Effector memory CD8-positive, alpha-beta T cell (primary cell): ENCODE measurements at regions not wholly inside any gene's neighbourhood (a gene's known extent, or its start where the extent isn't known, plus 50 kb on each side); places are given as distances from the start of the nearest gene placed in this dataset.

ENCODE experiments used
- ATAC-seq: fragments of 150-1000 bp; cut with Tn5 transposase; replicated peaks from 2 replicates; pipeline ENCODE4 v1.10.0; 2021; ENCODE audit warnings: mild to moderate bottlenecking, moderate library complexity
- DNase-seq, 3 experiments: peaks; one replicate each; pipeline ENCODE4 v3.0.0; 2021
- H3K27ac Mint-ChIP-seq, 2 donors: one replicate each; pipeline ENCODE4 v1.8.0; 2022; ENCODE audit warnings: mild to moderate bottlenecking in 2 of 2, mixed read lengths in 2 of 2, moderate library complexity in 2 of 2
- H3K27me3 Mint-ChIP-seq, 2 donors: one replicate each; pipeline ENCODE4 v1.8.0; 2022; ENCODE audit warnings: mixed read lengths in 2 of 2
- H3K36me3 Mint-ChIP-seq: one replicate; pipeline ENCODE4 v1.8.0; 2022; ENCODE audit warnings: mild to moderate bottlenecking, moderate library complexity, mixed read lengths; ENCODE audit not compliant: insufficient read depth
- H3K4me1 Mint-ChIP-seq, 2 donors: one replicate each; pipeline ENCODE4 v1.8.0; 2022; ENCODE audit warnings: low read depth in 2 of 2, mixed read lengths in 2 of 2
- H3K4me3 Mint-ChIP-seq, 2 donors: one replicate each; pipeline ENCODE4 v1.8.0; 2022; ENCODE audit warnings: mild to moderate bottlenecking in 2 of 2, mixed read lengths in 2 of 2, moderate library complexity in 2 of 2
- H3K9me3 Mint-ChIP-seq, 2 donors: one replicate each; pipeline ENCODE4 v1.8.0; 2022; ENCODE audit warnings: mixed read lengths in 2 of 2

DNA sequence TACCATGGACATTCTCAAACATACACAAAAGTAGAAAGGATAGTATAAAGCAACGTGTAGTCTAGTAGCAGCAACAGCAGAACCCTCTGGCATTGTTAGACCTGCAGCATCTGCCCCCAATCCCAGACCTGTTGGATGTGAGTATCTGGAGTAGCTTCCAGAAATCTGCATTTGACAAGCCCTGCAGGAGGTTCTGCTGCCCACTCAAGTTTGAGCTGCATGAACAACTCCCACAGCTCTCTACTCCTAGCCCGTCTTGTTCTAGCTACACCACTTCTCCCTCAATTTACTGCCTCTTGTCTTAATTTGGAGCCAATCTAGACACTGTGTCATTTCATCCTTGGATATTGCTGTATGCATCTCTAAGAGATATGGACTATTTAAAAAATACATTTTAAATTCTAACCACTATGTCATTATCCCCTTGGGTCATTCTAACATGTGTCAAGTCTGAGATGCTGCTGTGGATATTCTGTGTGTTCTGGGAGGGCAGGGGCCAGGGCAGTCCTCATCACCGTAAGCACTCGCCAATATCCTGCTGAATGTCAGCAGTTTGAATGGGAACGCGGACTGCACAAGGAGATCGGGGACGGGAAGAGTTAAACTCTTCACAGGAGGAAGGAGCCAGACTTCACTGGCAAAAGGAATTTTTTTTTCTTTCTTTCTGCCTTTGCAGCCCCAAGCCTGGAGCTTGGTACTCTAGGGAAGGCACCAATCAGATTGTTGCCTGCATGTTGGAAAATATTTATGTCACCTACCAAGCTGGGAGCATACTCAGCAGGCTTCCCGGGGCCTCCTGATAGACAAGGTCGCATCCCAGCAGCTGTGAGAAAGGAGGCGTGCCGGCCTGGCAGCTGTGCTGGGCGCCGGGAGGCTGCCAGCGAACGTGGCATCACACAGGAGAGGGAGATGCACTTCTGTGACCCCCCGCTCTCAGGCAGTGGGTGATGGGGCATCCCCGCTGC, 429.0 kb downstream of the MIAT start:
- Mint-ChIP-seq H3K36me3 (no peaks in the 10 kb centered on the region), H3K9me3 (no peaks in the 10 kb centered on the region), H3K27ac (no peak overlapping the region), H3K4me1 (no peaks in the 10 kb centered on the region), H3K4me3 (no peak overlapping the region), H3K27me3 (peaks cover 49 to 57% of the 10 kb centered on the region in 2 donors)
- no peak for DNase-seq
- ATAC-seq = no peak

DNA sequence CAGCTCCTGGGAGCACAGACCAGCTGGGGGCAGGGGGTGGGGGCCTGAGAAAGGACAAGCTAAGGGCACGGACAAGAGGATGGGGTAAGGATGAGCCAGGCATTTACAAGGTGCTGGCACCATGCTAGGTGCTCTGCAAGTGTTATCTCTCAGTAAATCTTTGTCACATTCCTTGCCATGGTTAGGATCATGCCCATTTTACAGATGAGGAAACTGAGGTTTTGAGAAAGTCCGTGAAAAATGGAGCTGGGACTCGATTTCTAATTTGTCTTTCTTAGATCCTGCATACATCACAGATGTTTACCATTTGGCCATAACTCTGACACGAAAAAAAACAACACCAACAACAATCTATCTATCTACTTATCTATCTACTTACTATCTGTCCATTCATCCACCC, 429.7 kb downstream of the MIAT start:
- no peak for DNase-seq
- Mint-ChIP-seq H3K9me3 (no peaks in the 10 kb centered on the region), H3K4me3 (no peak overlapping the region), H3K36me3 (no peaks in the 10 kb centered on the region), H3K4me1 (no peaks in the 10 kb centered on the region), H3K27ac (no peak overlapping the region), H3K27me3 (peaks cover 42 to 52% of the 10 kb centered on the region in 2 donors)
- ATAC-seq = no peak

DNA sequence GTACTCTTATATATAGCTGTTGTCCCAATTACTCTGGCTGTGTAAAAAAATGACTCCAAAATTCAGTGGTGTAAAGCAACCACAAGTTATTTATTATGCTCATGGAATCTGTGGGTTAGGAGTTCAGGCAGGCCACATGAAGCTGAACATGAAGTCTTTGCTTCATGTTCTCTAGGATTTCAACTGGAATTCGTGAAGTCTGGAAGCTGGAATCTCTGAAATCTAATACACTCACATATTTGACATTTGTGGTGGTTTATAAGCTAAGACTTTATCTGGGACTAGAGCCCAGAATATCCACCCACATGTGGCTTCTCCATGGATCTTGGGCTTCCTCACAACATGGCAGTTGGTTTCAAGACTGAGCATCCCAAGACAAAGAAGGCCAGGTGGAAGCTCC, 430.6 kb downstream of the MIAT start:
- Mint-ChIP-seq H3K27me3 (peaks cover 32 to 43% of the 10 kb centered on the region in 2 donors), H3K4me1 (no peaks in the 10 kb centered on the region), H3K27ac (no peak overlapping the region), H3K9me3 (no peaks in the 10 kb centered on the region), H3K4me3 (no peak overlapping the region), H3K36me3 (no peaks in the 10 kb centered on the region)
- no peak for ATAC-seq
- DNase-seq = no peak

DNA sequence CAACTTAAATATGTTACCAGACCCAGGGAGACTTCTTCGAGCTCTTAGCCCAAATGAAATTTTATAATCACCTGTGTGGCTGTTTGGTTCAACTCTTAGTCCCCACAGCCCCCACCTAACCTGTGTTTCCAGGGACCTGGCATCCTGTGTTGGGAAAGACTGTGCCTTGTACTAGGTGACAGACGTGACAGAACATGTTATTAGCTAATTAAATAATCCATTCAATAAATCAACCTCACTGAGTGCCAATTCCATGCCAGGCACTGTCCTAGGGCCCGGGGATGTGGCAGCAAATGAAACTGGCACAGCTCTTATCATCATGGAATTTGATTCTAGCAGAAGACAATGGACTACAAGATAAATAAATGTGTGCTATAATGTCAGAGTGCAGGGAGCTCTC, 431.9 kb downstream of the MIAT start:
- ATAC-seq = no peak
- DNase-seq = no peak
- peaks cover 23 to 31% of the 10 kb centered on the region in 2 donors for H3K27me3 Mint-ChIP-seq
- no peaks in the 10 kb centered on the region for H3K9me3 Mint-ChIP-seq
- H3K36me3 Mint-ChIP-seq = no peaks in the 10 kb centered on the region
- H3K27ac Mint-ChIP-seq = no peak overlapping the region
- H3K4me3 Mint-ChIP-seq = no peak overlapping the region
- no peaks in the 10 kb centered on the region for H3K4me1 Mint-ChIP-seq

DNA sequence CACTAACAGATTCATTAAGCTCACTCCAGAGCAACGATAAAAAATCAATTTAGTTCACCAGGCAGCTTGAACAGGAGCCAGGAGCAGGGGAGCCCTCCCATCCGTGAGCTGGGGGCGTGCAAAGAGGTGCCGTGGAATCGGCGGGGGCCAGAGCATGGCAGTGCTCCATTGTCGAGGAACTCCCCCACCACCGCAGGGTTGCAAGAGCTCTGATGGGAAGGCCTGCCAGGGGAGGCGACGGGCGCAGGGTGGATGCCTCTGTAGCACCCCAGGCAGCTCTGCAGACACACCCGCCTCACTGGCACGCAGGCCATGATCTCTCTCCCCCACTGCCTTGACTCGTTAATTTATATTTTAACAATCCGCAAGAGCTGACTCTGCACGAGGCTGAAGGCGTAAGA, 433.2 kb downstream of the MIAT start:
- no peaks in the 10 kb centered on the region for H3K36me3 Mint-ChIP-seq
- peaks cover 15 to 17% of the 10 kb centered on the region in 2 donors for H3K27me3 Mint-ChIP-seq
- H3K4me3 Mint-ChIP-seq = no peak overlapping the region
- DNase-seq (no peak), ATAC-seq (no peak)
- no peak overlapping the region for H3K27ac Mint-ChIP-seq
- no peaks in the 10 kb centered on the region for H3K9me3 Mint-ChIP-seq
- no peaks in the 10 kb centered on the region for H3K4me1 Mint-ChIP-seq

DNA sequence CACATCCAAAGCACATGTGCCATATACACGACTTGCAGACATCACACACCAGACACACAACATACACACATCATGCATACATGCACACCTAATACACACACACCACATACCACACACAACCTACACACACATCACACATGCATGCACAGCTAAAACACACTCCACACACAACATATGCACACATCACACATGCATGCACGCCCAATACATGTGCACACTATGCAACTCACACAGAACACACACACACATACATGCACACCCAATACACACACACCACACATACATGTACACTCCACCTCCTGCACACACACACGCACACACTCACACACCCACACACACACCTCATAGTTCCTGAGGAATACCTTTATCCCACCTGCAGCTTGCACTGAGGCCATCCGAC, 436.0 kb downstream of the MIAT start:
- no peak for ATAC-seq

DNA sequence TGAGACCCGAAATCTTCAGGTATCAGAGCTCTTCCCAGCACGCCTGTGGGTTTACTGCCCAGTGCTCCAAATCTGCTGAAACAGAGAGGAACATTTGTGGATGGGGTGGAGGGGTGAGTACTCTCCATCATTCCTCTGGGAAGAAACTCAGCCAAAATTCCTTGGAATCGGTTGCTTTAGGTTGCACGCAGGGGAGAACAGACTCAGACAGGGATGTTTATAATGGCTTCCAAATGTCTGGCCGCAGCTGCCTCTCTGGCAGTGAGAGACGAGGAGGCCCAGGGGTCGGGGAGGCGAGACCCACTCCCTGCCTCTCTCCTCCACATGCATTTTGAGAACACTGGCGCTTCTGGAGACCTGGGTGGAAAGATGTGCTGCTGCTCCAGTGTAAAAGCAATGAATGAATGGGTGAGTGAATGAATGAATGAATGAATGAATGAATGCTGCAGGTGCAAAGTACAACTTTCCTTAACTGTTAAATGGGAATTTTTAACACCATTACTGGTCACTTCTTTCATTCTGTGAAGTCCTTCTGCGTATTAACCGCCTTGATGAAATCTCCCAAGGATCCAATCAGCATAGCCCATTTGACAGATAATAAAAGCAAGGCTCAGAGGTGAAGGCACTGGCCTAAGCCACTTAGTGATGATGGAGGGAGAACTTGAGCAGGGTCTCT, 437.4 kb downstream of the MIAT start:
- ATAC-seq = no peak
- no peak overlapping the region for H3K27ac Mint-ChIP-seq

More for the DNA sequence above, 436.0 kb downstream of the MIAT start:
- no peaks in the 10 kb centered on the region for H3K9me3 Mint-ChIP-seq
- H3K4me3 Mint-ChIP-seq = no peak overlapping the region
- H3K36me3 Mint-ChIP-seq = no peaks in the 10 kb centered on the region
- H3K4me1 Mint-ChIP-seq = no peaks in the 10 kb centered on the region
- H3K27me3 Mint-ChIP-seq = peaks cover 6 to 7% of the 10 kb centered on the region in 2 donors
- no peak overlapping the region for H3K27ac Mint-ChIP-seq
- DNase-seq = no peak

DNA sequence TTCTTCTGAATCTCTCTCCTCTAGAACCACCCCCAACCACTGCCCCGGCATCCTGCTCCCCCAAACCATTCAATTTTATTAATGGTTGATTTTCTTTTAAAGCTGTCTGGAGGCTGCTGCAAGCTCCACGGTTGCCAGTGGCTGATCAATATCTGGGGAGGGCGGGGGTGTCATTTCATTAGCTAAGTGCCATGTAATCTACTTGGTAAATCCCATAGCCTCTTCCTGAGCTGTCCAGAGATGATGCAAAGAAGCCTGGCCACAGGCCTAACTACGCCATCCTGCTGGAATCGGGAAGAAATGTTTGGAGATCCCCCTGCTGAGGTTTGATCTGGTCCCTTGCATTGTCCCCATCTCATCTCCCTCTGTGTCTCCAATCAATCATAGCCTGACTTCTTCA, 440.1 kb downstream of the MIAT start:
- H3K27me3 Mint-ChIP-seq = peaks cover 35 to 45% of the 10 kb centered on the region in 2 donors
- H3K9me3 Mint-ChIP-seq = no peaks in the 10 kb centered on the region
- H3K36me3 Mint-ChIP-seq = no peaks in the 10 kb centered on the region
- H3K4me1 Mint-ChIP-seq = no peaks in the 10 kb centered on the region
- H3K4me3 Mint-ChIP-seq = no peak overlapping the region
- ATAC-seq (no peak), DNase-seq (no peak)
- H3K27ac Mint-ChIP-seq = no peak overlapping the region

More for the DNA sequence above, 437.4 kb downstream of the MIAT start:
- no peaks in the 10 kb centered on the region for H3K36me3 Mint-ChIP-seq
- H3K4me1 Mint-ChIP-seq = no peaks in the 10 kb centered on the region
- no peaks in the 10 kb centered on the region for H3K9me3 Mint-ChIP-seq
- H3K4me3 Mint-ChIP-seq = no peak overlapping the region
- DNase-seq = no peak
- H3K27me3 Mint-ChIP-seq = peaks cover 13 to 19% of the 10 kb centered on the region in 2 donors

DNA sequence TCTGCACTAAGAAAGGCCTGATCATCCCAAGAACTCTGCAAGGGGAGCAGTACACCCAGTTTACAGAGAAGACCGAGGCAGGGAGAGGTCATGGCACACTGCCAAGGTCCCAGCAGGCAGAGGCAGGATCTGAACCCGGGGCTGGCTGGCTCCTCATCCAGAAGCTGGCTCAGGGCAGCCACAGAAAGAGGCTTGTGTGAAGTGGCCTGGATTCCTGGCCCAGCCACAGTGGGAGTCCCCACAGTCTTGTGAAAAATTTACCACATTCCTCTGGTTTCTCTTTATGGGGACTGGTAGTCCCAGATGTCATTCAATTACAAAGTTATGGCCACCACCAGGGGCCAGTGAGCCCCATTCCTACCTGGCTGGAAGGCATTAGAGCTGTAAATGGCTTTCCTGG, 440.5 kb downstream of the MIAT start:
- Mint-ChIP-seq H3K9me3 (no peaks in the 10 kb centered on the region), H3K4me3 (no peak overlapping the region), H3K27ac (no peak overlapping the region), H3K4me1 (no peaks in the 10 kb centered on the region), H3K27me3 (peaks cover 35 to 50% of the 10 kb centered on the region in 2 donors), H3K36me3 (no peaks in the 10 kb centered on the region)
- DNase-seq (no peak), ATAC-seq (no peak)

DNA sequence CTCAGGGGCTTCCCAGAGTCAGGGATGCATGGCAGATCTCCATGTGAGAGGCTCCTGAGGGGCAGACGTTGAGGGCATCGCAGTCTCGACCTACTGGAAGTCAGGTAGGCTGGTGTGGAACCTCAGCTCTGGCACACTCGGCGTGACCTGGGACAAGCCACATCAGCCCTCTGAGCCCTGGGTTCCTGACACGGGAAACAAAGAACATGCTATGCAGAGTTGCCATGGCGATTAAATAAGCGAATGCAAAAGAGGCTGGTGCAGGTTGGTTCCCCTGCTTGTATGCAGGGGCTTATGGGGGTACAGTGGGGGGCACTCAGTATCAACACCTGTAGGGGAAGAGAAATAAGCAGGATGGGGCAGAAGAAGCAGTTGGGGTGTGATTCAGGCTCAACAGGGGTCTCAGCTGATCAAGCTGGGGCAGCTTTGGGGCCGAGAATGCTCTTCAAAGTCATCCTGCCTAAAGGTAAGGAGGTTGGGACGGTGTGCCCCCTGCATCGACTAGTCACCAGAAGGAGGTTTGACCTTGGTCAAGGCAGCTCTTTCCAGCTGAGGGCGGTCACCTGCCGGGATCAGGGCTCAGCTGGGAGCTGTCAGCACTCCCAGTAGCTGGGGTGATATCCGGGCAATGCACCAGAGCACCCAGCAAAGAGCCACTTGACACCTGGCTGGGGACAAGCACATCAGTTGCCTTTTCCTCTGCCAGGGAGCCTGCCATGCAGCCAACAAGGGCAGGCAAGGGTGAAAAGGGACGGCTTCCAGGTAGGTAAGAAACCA, 442.7 kb downstream of the MIAT start:
- H3K27me3 Mint-ChIP-seq = peaks cover 41 to 67% of the 10 kb centered on the region in 2 donors
- H3K4me3 Mint-ChIP-seq = no peak overlapping the region
- ATAC-seq (no peak), DNase-seq (no peak)
- no peaks in the 10 kb centered on the region for H3K36me3 Mint-ChIP-seq
- H3K9me3 Mint-ChIP-seq = no peaks in the 10 kb centered on the region
- H3K4me1 Mint-ChIP-seq = no peaks in the 10 kb centered on the region
- no peak overlapping the region for H3K27ac Mint-ChIP-seq

DNA sequence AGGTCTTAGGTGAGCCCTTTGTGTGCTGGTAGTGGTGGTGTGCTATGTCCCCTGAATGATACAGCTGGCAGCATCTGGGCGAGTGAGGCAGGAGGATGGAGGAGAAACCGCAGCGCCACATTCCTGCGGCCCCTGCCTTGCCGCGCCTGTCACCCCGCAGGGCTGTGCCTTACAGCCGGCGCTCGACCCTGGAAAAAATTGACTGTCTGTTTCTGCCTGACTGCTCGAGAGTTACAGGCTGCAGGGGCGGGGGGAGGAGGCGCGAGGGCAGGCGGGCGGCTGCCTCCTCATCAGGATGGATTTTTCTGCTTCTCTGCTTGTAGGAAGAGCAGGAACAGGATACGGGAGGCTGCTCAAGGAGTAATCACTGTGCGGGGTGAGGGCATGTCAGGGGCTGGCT, 443.4 kb downstream of the MIAT start:
- DNase-seq = no peak
- Mint-ChIP-seq H3K9me3 (no peaks in the 10 kb centered on the region), H3K36me3 (no peaks in the 10 kb centered on the region), H3K27me3 (peaks cover 41 to 72% of the 10 kb centered on the region in 2 donors), H3K4me3 (no peak overlapping the region), H3K4me1 (no peaks in the 10 kb centered on the region), H3K27ac (no peak overlapping the region)
- no peak for ATAC-seq

DNA sequence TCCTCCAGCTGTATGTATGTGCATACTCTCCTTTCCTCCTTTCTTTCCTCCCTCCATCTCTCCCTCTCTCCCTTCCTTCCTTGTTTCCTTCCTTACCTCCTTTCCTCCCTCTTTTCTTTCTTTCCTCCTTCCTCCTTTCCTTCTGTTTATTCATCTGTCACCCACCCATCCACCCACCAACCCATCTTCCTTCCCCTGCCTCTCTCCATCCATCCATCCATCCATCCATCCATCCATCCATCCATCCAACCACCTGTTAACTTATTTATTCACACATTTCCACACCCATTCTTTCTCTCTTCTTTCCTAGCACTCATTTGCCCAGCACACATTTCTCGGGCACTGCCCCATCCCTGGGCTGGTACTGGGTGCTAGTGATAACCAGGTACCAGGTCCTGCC, 443.9 kb downstream of the MIAT start:
- Mint-ChIP-seq H3K4me1 (no peaks in the 10 kb centered on the region), H3K9me3 (no peaks in the 10 kb centered on the region), H3K36me3 (no peaks in the 10 kb centered on the region), H3K27me3 (peaks cover 41 to 72% of the 10 kb centered on the region in 2 donors), H3K4me3 (no peak overlapping the region), H3K27ac (no peak overlapping the region)
- no peak for DNase-seq
- ATAC-seq = no peak

DNA sequence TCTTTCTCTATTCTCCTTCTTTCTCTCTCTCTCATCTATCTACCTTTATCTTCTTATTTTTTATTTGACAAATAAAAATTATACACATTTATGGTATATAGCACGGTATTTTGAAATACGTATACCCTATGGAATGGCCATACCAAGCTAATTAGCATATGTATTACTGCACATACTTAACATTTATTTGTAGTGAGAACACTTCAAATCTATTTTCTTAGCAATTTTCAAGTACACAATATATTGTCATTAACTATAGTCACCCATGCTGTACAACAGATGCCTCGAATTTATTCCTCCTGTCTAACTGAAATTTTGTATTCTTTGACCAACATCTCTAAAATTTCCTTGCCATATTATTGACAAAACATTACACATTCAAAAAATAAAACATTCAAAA, 447.1 kb downstream of the MIAT start:
- Mint-ChIP-seq H3K9me3 (peaks cover 3 to 7% of the 10 kb centered on the region in 2 donors), H3K27ac (no peak overlapping the region), H3K4me1 (no peaks in the 10 kb centered on the region), H3K27me3 (peaks cover 30 to 56% of the 10 kb centered on the region in 2 donors), H3K4me3 (no peak overlapping the region), H3K36me3 (no peaks in the 10 kb centered on the region)
- DNase-seq = no peak
- ATAC-seq = no peak
